Medulla oblongata (tissue), 1 donor: ENCODE measurements at regions not wholly inside any gene's neighbourhood (a gene's known extent, or its start where the extent isn't known, plus 50 kb on each side); places are given as distances from the start of the nearest gene placed in this dataset.
"Not testable (repeated sequence)": the region's sequence is repeated elsewhere in the genome, so short reads cannot be mapped to it uniquely, and the experiment has no call there.

Experiments
- DNase-seq: peaks from one replicate; pipeline ENCODE4 v3.0.0-alpha.2; 2015; ENCODE audit errors: extremely low spot score

GRCh38 chr20:59460352-59460751 is 144.0 kb upstream of the PHACTR3 start:
- no peak for DNase-seq

- no peak for DNase-seq
Observed at GRCh38 chr20:59461526-59461925, 142.8 kb upstream of the PHACTR3 start.

- no peak for DNase-seq
Observed at GRCh38 chr20:59462249-59462648, 142.1 kb upstream of the PHACTR3 start.

- no peak for DNase-seq
Observed at GRCh38 chr20:59463541-59463940, 140.8 kb upstream of the PHACTR3 start.

GRCh38 chr20:59466107-59466815 is 138.1 kb upstream of the PHACTR3 start:
- DNase-seq = no peak

- DNase-seq = no peak
Observed at GRCh38 chr20:59468831-59469230, 135.5 kb upstream of the PHACTR3 start.

- no peak for DNase-seq
Observed at GRCh38 chr20:59469267-59470252, 134.8 kb upstream of the PHACTR3 start.

GRCh38 chr20:59470521-59470920 is 133.8 kb upstream of the PHACTR3 start:
- no peak for DNase-seq

GRCh38 chr20:59471653-59472421 is 132.5 kb upstream of the PHACTR3 start:
- no peak for DNase-seq

- no peak for DNase-seq
Observed at GRCh38 chr20:59473742-59474141, 130.6 kb upstream of the PHACTR3 start.

GRCh38 chr20:59481067-59481466 is 123.3 kb upstream of the PHACTR3 start:
- DNase-seq = no peak

GRCh38 chr20:59481477-59482018 is 122.8 kb upstream of the PHACTR3 start:
- no peak for DNase-seq

GRCh38 chr20:59482351-59483187 is 121.8 kb upstream of the PHACTR3 start:
- no peak for DNase-seq

GRCh38 chr20:59483481-59483880 is 120.9 kb upstream of the PHACTR3 start:
- no peak for DNase-seq

GRCh38 chr20:59484228-59484627 is 120.1 kb upstream of the PHACTR3 start:
- no peak for DNase-seq

GRCh38 chr20:59485576-59486454 is 118.5 kb upstream of the PHACTR3 start:
- DNase-seq = no peak

GRCh38 chr20:59488459-59488858 is 115.9 kb upstream of the PHACTR3 start:
- DNase-seq = not testable (repeated sequence)

GRCh38 chr20:59490196-59491004 is 113.9 kb upstream of the PHACTR3 start:
- not testable (repeated sequence) for DNase-seq

GRCh38 chr20:59491884-59492283 is 112.5 kb upstream of the PHACTR3 start:
- no peak for DNase-seq
